NT2/D1 (cell line): ENCODE measurements at regions not wholly inside any gene's neighbourhood (a gene's known extent, or its start where the extent isn't known, plus 50 kb on each side); places are given as distances from the start of the nearest gene placed in this dataset.

Experiments used
- DNase-seq: peaks from one replicate; pipeline ENCODE4 v3.0.0-alpha.2; 2011; ENCODE audit warnings: low read depth, low spot score
- H3K27me3 ChIP-seq: 2 replicates; pipeline ENCODE4 v1.6.0; 2011; ENCODE audit warnings: mild to moderate bottlenecking; ENCODE audit not compliant: insufficient read length, insufficient read depth
- H3K36me3 ChIP-seq: 2 replicates; pipeline ENCODE4 v1.6.1; 2011; ENCODE audit warnings: mild to moderate bottlenecking, low read length, mixed read lengths; ENCODE audit not compliant: insufficient read depth, insufficient read length
- H3K4me1 ChIP-seq: 2 replicates; pipeline ENCODE4 v1.5.1; 2011; ENCODE audit not compliant: insufficient read depth, insufficient read length
- H3K4me3 ChIP-seq: 2 replicates; pipeline ENCODE4 v1.5.1; 2011; ENCODE audit warnings: low read depth; ENCODE audit not compliant: insufficient read length
- H3K9ac ChIP-seq: 2 replicates; pipeline ENCODE4 v1.6.0; 2011; ENCODE audit warnings: low read depth; ENCODE audit not compliant: insufficient read length
- H3K9me3 ChIP-seq: 2 replicates; pipeline ENCODE4 v1.5.1; 2011; ENCODE audit warnings: mild to moderate bottlenecking, low read length; ENCODE audit not compliant: insufficient read depth
- SUZ12 ChIP-seq: IDR thresholded peaks from 2 replicates; pipeline ENCODE4 v1.6.1; 2011; ENCODE audit not compliant: insufficient read length, insufficient read depth; ENCODE audit errors: extremely low read depth
- YY1 ChIP-seq: IDR thresholded peaks from 2 replicates; pipeline ENCODE4 v1.6.1; 2011; ENCODE audit not compliant: insufficient read length, insufficient read depth
- ZNF274 ChIP-seq: IDR thresholded peaks from 2 replicates; pipeline ENCODE4 v1.6.1; 2011; ENCODE audit warnings: mild to moderate bottlenecking, low read depth, low read length

DNA sequence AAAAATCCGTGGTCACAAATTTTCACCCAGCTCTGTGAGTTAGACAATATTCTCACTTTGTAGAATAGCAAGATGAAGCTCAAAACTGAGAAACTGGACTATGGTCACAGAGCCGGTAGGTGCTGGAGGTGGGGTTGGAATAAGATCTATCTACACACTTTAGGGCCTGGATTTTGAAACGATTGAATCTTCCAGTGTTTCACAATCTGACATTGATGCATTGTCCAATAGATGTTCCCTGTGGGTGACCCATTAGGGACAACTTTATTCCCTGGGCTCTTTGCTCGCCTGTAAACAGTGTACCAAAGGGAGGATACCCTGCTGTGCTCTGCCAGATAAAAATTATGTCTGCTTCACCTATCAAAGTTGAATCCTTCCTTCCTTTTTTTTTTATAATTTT, 145.4 kb upstream of the MPDZ start:
- H3K4me3 ChIP-seq, result no peak overlapping the region
- no peak overlapping the region for H3K9ac ChIP-seq
- TF ChIP-seq ZNF274 (no peak), YY1 (no peak), SUZ12 (no peak)
- no peaks in the 10 kb centered on the region for H3K36me3 ChIP-seq
- no peaks in the 10 kb centered on the region for H3K4me1 ChIP-seq
- DNase-seq, result no peak
- no peaks in the 10 kb centered on the region for H3K9me3 ChIP-seq
- no peaks in the 10 kb centered on the region for H3K27me3 ChIP-seq

DNA sequence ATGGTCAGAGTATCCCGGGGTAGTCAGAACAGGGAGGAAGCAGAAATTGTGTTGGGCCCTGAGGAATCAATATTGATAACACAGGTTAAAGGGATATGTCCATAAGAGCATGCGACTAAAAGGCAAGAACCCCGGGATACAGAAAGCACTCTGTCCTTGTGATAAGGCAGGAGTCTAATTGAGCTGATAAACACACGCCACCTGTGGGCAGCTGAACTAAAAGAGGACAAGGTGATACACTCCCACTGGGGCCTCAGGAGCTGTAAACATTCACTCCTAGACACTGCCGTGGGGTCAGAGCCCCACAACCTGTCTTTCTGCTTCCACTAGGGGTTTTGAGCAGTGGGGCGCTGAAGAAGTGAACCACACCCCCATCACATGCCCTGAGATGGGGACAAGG, 144.7 kb upstream of the MPDZ start:
- H3K27me3 ChIP-seq, result no peaks in the 10 kb centered on the region
- H3K36me3 ChIP-seq, result no peaks in the 10 kb centered on the region
- DNase-seq, result no peak
- H3K4me3 ChIP-seq, result no peak overlapping the region
- H3K4me1 ChIP-seq, result no peaks in the 10 kb centered on the region
- H3K9ac ChIP-seq, result no peak overlapping the region
- H3K9me3 ChIP-seq, result no peaks in the 10 kb centered on the region
- TF ChIP-seq YY1 (no peak), ZNF274 (no peak), SUZ12 (no peak)

DNA sequence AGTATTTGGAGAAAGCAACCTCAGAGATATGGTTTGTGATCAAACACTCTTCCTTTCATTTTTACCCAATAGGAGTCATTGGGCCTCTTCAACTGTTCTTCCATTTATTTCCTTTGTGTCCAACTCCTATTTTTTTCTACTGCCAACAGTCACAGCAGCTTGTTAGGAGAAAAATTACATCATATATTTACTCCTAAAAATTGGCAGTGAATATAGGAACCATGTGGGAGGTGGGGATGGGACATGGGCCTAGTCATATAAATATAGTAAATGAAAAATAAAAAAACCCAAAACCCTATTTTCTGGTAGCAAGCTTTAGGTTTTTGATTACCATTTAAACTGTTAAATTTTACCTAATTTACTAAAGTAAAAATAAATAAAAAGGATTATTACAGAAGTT, 134.9 kb upstream of the MPDZ start:
- DNase-seq, result no peak
- H3K9me3 ChIP-seq, result no peaks in the 10 kb centered on the region
- no peaks in the 10 kb centered on the region for H3K27me3 ChIP-seq
- no peak overlapping the region for H3K4me3 ChIP-seq
- TF ChIP-seq ZNF274 (no peak), SUZ12 (no peak), YY1 (no peak)
- H3K36me3 ChIP-seq, result no peaks in the 10 kb centered on the region
- no peaks in the 10 kb centered on the region for H3K4me1 ChIP-seq
- H3K9ac ChIP-seq, result no peak overlapping the region

DNA sequence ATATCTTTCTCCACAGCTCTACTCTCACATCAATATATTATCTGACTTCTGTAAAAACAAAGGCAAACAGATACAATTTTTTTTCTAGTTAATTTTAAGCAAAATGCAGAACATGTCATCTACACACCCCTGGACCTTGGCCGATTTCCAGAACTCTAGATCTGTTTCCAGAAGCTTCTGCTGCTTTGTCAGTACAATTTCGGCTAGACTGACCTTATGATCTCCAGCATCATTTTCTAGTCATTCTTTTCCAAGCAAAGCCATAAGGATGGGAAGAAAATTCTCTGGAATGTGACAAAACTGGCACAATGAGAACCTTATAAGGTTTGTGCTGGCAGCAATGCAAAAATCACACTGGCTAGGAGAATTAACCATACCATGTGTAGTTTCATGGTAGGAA, 132.8 kb upstream of the MPDZ start:
- no peak for DNase-seq
- TF ChIP-seq SUZ12, result no peak
- TF ChIP-seq ZNF274, result no peak
- no peak for TF ChIP-seq YY1
- Histone ChIP-seq H3K4me1 (no peaks in the 10 kb centered on the region), H3K4me3 (no peak overlapping the region), H3K36me3 (no peaks in the 10 kb centered on the region), H3K9me3 (no peaks in the 10 kb centered on the region), H3K27me3 (no peaks in the 10 kb centered on the region), H3K9ac (no peak overlapping the region)

DNA sequence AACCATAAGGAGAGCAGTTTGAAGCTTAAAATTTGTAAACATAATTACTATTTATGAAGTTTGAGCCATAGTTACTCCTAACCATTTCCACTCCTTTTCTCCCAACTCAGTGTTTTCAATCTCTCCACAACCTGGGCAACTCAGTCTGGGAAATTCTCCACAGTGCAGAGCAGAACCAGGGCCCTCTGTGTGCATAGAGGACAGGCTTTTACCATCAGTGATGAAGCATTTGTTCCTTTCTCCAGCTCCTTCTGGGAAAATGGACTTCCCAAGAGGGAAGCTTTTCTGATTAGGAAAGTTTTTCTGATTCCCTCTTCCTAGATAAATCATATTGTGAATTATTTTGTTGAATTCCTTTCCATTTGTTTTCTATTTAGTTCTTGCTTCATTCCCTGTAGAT, 132.3 kb upstream of the MPDZ start:
- DNase-seq, result no peak
- no peaks in the 10 kb centered on the region for H3K4me1 ChIP-seq
- no peak overlapping the region for H3K9ac ChIP-seq
- TF ChIP-seq SUZ12 (no peak), YY1 (no peak), ZNF274 (no peak)
- no peaks in the 10 kb centered on the region for H3K36me3 ChIP-seq
- no peaks in the 10 kb centered on the region for H3K9me3 ChIP-seq
- no peak overlapping the region for H3K4me3 ChIP-seq
- H3K27me3 ChIP-seq, result no peaks in the 10 kb centered on the region

DNA sequence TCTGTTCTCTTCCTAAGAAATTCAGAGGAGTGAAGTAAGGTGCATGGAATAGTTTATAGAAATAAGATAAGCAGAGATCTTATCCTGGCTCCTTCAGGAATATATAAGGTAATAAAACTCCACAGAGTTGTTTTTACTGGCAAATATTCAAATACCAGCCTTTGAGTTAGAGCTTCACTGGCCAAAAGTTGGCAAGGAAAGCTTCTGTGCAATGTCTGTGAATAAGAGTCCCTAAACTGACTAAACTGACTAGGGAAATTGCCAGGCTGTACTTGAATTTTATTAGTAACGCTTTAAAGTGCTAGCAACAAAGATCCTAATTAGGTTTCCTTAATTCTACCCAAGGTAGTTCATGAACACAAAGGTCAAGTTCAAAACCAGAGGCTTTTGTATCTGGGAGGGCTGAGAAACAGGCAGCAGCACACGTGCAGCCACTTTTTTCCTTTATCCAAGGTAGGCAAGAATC, 131.1 kb upstream of the MPDZ start:
- TF ChIP-seq ZNF274, result no peak
- no peak for TF ChIP-seq YY1
- no peak for TF ChIP-seq SUZ12
- H3K9ac ChIP-seq, result no peak overlapping the region
- DNase-seq, result no peak

DNA sequence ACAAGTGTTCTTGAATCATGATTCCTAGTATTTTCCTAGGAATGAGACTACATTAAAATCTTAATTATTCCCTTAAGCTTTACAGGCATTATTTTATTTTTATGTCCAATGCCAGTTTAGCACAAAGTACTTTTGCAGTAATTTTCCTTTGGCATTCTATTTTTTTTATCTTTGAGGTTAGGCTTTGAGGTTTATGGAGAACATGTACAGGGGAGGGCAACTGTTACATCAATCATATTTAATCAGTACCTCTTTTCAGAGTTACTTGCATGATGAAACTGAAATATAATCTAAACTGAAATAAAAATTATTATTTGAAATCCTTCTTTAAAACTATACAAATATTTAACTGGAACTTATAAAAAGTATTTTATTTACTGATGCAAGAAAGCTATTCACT, 118.2 kb upstream of the MPDZ start:
- no peak overlapping the region for H3K4me3 ChIP-seq
- no peaks in the 10 kb centered on the region for H3K9me3 ChIP-seq
- no peaks in the 10 kb centered on the region for H3K27me3 ChIP-seq
- DNase-seq, result no peak
- H3K9ac ChIP-seq, result no peak overlapping the region
- H3K4me1 ChIP-seq, result no peaks in the 10 kb centered on the region
- no peak for TF ChIP-seq YY1
- no peak for TF ChIP-seq ZNF274
- TF ChIP-seq SUZ12, result no peak
- H3K36me3 ChIP-seq, result no peaks in the 10 kb centered on the region

More for the DNA sequence above, 131.1 kb upstream of the MPDZ start:
- H3K27me3 ChIP-seq, result no peaks in the 10 kb centered on the region
- H3K4me3 ChIP-seq, result no peak overlapping the region
- no peaks in the 10 kb centered on the region for H3K9me3 ChIP-seq
- no peaks in the 10 kb centered on the region for H3K36me3 ChIP-seq
- H3K4me1 ChIP-seq, result no peaks in the 10 kb centered on the region

DNA sequence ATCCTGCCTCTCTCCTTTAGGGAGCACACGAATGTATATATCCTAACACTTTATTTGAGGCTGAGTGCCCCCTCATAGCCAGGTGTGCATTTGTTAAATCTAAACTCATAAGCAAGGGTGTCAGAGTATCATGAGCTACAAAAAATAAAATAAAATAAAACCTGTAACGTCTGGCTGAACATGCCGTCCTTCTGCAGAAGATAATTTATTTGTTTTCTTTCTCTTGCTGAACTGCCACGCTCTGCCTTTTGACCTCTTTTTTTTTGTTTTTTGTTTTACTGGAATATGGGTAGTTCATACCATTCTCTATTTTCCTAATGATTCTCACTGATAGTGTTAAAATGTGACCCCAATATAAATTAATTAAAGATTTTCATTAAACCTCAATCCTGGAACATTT, 117.7 kb upstream of the MPDZ start:
- Histone ChIP-seq H3K9me3 (no peaks in the 10 kb centered on the region), H3K36me3 (no peaks in the 10 kb centered on the region)

More for the DNA sequence above, 117.7 kb upstream of the MPDZ start:
- DNase-seq, result no peak
- TF ChIP-seq YY1 (no peak), ZNF274 (no peak), SUZ12 (no peak)
- no peak overlapping the region for H3K9ac ChIP-seq
- H3K27me3 ChIP-seq, result no peaks in the 10 kb centered on the region
- H3K4me1 ChIP-seq, result no peaks in the 10 kb centered on the region
- no peak overlapping the region for H3K4me3 ChIP-seq
